ENCODE measurements at regions not wholly inside any gene's neighbourhood (a gene's known extent, or its start where the extent isn't known, plus 50 kb on each side); places are given as distances from the start of the nearest gene placed in this dataset.

DNA sequence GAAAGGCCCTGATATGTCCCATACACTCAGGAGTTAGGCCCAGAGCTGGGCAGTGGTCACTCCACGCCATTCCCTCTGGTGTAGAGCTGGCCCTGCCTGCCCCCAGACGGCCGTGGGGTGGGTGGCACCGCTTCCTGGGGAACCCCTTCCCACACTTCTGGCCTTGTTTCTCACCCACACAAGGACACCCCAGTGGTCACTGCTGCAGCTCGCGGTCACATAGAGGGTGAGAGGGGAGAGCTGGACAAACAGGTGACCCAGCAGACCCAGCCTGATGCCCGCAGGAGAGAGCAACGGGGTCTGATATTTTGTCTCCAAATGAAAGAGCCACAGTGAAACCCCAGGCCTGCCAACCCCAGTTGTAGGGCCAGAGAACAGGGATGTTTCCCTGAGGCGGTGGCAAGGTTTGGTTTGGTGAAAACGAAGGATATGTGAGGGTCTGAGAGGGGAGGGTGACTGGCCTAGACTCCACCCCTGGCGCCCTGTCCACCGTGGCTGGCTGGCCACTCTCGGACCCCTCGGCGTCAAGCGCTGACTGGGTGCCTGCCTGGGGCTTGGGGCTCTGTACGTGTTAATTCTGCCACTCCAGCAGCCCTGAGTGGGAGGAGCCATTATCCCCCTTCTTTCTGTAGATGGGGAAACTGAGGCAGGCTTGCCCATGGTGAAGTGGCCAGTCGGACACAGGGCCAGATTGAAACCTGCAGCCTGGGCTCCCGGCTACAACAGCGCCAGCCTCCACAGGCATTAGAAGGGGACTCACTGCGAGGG, 71.0 kb upstream of the PPARA start:
- no peak for DNase-seq
- Histone ChIP-seq H3K4me2 (no peak overlapping the region), H3K9me3 (ENCODE audit: insufficient read depth, low read depth) (no peaks in the 10 kb centered on the region), H3K4me3 (no peak overlapping the region), H3K36me3 (ENCODE audit: low read depth) (peaks cover 7% of the 10 kb centered on the region; the same call in 1 of the 2 replicates), H4K20me1 (ENCODE audit: insufficient read depth) (peaks cover 20% of the 10 kb centered on the region), H3K79me2 (ENCODE audit: low read depth) (peaks cover 99% of the 10 kb centered on the region), H3K4me1 (replicated peaks; ENCODE audit: insufficient read depth) (peaks cover 42% of the 10 kb centered on the region), H3K27ac (peak overlapping the region; percentile 14; the same call in 1 of the 2 replicates), H3F3A (ENCODE audit: insufficient read depth, low read depth) (peaks cover 24% of the 10 kb centered on the region), H3K27me3 (ENCODE audit: insufficient read depth, low read depth) (no peaks in the 10 kb centered on the region), H2AFZ (no peak overlapping the region), H3K9me2 (ENCODE audit: insufficient read depth) (no peaks in the 10 kb centered on the region)
- no TSS peak for BruUV-seq (replicated peaks)
- intact Hi-C loops (cut with micrococcal nuclease; ENCODE audit: unreplicated experiment), result no loop called here
- POLR2A ChIA-PET (ENCODE audit: unreplicated experiment), result no interaction called here
- CTCF ChIA-PET, result interaction anchor here (0.6 kb wide), 2 partner anchors 43 to 73 kb away, joined by 3 to 7 read pairs; no protein-coding TSS in a partner anchor
- TF ChIP-seq EZH2 (IDR thresholded peaks at IDR 0.05; ENCODE audit: low read depth), result no peak
- no peak for TF ChIP-seq CTCF (conservative IDR thresholded peaks at IDR 0.05)

DNA sequence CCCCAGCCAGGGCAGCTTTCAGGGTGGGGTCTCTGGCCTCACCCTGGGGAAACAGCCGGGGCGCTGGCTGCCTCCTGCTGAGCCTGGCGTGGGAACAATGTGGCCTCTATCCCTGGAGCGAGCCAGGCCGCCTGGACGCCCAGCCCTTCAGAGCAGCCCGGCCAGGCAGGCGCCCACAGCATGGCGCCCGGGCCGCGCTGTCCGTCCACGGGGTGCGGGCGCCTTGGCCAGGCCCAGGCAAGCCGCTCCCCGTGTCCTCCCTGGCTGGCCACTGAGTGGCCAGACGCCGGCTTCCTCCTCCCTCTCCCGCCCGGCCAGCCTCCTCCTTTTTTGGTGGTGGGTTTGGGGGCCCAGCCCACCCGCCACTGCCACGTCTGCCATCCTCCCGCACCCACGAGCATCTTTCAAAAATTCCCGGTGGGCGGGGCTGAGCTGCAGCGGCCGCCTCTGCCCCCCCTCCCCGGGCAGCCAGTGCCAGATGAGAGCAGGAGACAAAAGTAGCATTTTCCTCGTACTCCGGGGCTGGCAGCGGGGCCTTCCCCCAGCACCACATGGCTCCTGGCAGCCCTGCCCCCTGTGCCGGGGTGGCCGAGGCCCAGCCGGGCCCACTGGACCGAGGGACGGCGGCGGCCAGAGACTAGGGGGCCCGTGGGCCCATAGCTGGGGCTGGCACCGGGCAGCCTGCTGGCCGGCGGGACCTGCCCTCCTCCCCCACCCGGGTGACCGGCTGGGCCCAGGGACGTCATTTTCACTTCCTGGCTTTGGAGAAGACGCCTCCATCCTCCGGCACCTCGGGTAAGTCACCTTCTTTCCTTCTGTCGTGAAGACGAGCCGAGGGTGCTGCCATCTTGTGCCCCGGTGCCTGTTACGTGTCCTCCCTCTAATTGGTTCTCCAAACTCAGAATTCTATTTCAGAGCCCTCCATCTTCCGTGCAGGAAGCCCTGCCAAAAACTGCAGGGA, 70.2 kb upstream of the PPARA start:
- Histone ChIP-seq H3K4me2 (no peak overlapping the region), H3K27me3 (ENCODE audit: insufficient read depth, low read depth) (no peaks in the 10 kb centered on the region), H3K27ac (no peak overlapping the region), H3K79me2 (ENCODE audit: low read depth) (peaks cover 99% of the 10 kb centered on the region), H3K4me3 (no peak overlapping the region), H3F3A (ENCODE audit: insufficient read depth, low read depth) (peaks cover 31% of the 10 kb centered on the region), H3K36me3 (ENCODE audit: low read depth) (peaks cover 7% of the 10 kb centered on the region; the same call in 1 of the 2 replicates), H3K4me1 (replicated peaks; ENCODE audit: insufficient read depth) (peaks cover 42% of the 10 kb centered on the region), H2AFZ (no peak overlapping the region), H3K9me2 (ENCODE audit: insufficient read depth) (no peaks in the 10 kb centered on the region), H3K9me3 (ENCODE audit: insufficient read depth, low read depth) (no peaks in the 10 kb centered on the region), H4K20me1 (ENCODE audit: insufficient read depth) (peaks cover 12% of the 10 kb centered on the region; the same call in 1 of the 2 replicates)
- CTCF ChIA-PET, result interaction anchor here (0.5 kb wide), 1 partner anchor 11 kb away, joined by 3 read pairs; no protein-coding TSS in a partner anchor
- POLR2A ChIA-PET (ENCODE audit: unreplicated experiment), result no interaction called here
- no TSS peak for BruUV-seq (replicated peaks)
- TF ChIP-seq EZH2 (IDR thresholded peaks at IDR 0.05; ENCODE audit: low read depth), result no peak
- no peak for TF ChIP-seq CTCF (conservative IDR thresholded peaks at IDR 0.05)
- DNase-seq, result no peak
- intact Hi-C loops (cut with micrococcal nuclease; ENCODE audit: unreplicated experiment), result no loop called here

DNA sequence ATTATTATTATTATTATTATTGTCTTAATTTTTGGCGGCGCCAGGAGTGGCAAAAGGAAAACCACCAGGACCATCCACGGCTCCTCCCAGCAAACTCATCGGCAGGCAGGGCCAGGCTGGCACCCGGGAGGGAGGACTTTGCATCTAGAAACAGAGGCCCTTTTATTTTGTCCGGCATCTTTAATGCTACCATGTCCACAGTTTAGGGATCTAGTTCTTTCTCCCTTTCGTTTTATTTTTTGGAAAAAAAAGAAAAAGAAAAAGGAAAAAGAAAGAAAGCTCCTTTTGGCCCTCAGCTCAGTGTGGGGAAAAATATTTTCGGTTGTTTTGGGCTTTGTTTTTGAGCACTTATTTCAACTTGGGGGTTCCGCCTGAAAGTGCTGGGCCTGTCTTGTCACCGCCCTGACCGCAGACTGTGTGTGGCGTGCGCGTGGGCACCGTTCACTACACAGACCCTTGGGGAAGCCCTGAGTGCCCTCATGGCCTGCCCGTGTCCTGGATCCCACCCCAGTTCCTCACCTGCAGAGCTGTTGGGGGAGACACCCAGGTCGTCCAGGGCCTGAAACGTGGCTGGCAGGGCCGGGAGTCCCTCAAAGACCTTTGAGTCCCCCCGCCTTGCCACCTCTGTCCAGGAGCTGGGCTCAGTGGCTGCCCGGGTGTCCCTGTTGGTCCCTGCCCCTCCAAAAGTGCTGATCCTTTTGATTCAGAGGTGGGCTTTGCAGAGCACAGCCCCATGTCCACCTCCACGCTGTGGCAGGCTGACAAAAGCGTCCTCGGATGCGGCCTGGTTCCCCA, 69.1 kb upstream of the PPARA start:
- ChIA-PET CTCF (interaction anchor here (0.7 kb wide), 1 partner anchor 146 kb away, joined by 3 read pairs; no protein-coding TSS in a partner anchor), POLR2A (ENCODE audit: unreplicated experiment) (no interaction called here)
- Histone ChIP-seq H3K9me2 (ENCODE audit: insufficient read depth) (no peaks in the 10 kb centered on the region), H3K79me2 (ENCODE audit: low read depth) (peaks cover 99% of the 10 kb centered on the region), H3K9me3 (ENCODE audit: insufficient read depth, low read depth) (no peaks in the 10 kb centered on the region), H3K27ac (no peak overlapping the region), H3K36me3 (ENCODE audit: low read depth) (0 out of 2 replicates have a peak, but pooled peaks cover 3% of the 10 kb centered on the region), H3K27me3 (ENCODE audit: insufficient read depth, low read depth) (no peaks in the 10 kb centered on the region), H3K4me2 (no peak overlapping the region), H3K4me1 (replicated peaks; ENCODE audit: insufficient read depth) (peaks cover 42% of the 10 kb centered on the region), H4K20me1 (ENCODE audit: insufficient read depth) (peaks cover 12% of the 10 kb centered on the region; the same call in 1 of the 2 replicates), H2AFZ (no peak overlapping the region), H3F3A (ENCODE audit: insufficient read depth, low read depth) (peaks cover 35% of the 10 kb centered on the region), H3K4me3 (no peak overlapping the region)
- DNase-seq, result no peak
- intact Hi-C loops (cut with micrococcal nuclease; ENCODE audit: unreplicated experiment), result no loop called here
- TF ChIP-seq CTCF (conservative IDR thresholded peaks at IDR 0.05), result no peak
- TF ChIP-seq EZH2 (IDR thresholded peaks at IDR 0.05; ENCODE audit: low read depth), result no peak
- no TSS peak for BruUV-seq (replicated peaks)
